Urinary bladder (tissue), 3 donors: ENCODE measurements at regions not wholly inside any gene's neighbourhood (a gene's known extent, or its start where the extent isn't known, plus 50 kb on each side); places are given as distances from the start of the nearest gene placed in this dataset.

Experiments used
- DNase-seq: peaks from one replicate; pipeline ENCODE4 v3.0.0-alpha.2; 2015; ENCODE audit errors: extremely low spot score
- H3K27ac ChIP-seq: one replicate; pipeline ENCODE4 v1.5.1; 2013; ENCODE audit warnings: low read depth, mild to moderate bottlenecking, moderate library complexity
- H3K36me3 ChIP-seq: one replicate; pipeline ENCODE4 v1.6.1; 2013; ENCODE audit warnings: mild to moderate bottlenecking, moderate library complexity; ENCODE audit not compliant: insufficient read depth
- H3K4me1 ChIP-seq: one replicate; pipeline ENCODE4 v1.6.1; 2013; ENCODE audit warnings: mild to moderate bottlenecking, moderate library complexity; ENCODE audit not compliant: insufficient read depth
- H3K4me3 ChIP-seq: one replicate; pipeline ENCODE4 v1.5.1; 2013; ENCODE audit warnings: low read depth, low read length
- WGBS: extraction: QIAGEN DNeasy Blood & Tissue Kit; methylation state at CpG from one replicate; pipeline ENCODE4 v1.1.7; 2013; 5-methylcytosine and 5-hydroxymethylcytosine counted together
- donor health status: healthy with polysubstance abuse.
- donor health status: healthy.

- 37% methylated on average over 5 of the region's 5 CpGs for WGBS
- no peak overlapping the region for H3K4me3 ChIP-seq
These were observed 323.0 kb upstream of the ADGRL2 start for GRCh38 chr1:81477710-81478109.

GRCh38 chr1:81472387-81472786 lies 328.3 kb upstream of the ADGRL2 start:
- Histone ChIP-seq H3K36me3 (no peaks in the 10 kb centered on the region), H3K4me1 (no peaks in the 10 kb centered on the region), H3K4me3 (no peak overlapping the region), H3K27ac (no peak overlapping the region)
- 95% methylated on average over 6 of the region's 6 CpGs for WGBS
- no peak for DNase-seq

More at GRCh38 chr1:81477710-81478109, 323.0 kb upstream of the ADGRL2 start:
- Histone ChIP-seq H3K4me1 (no peaks in the 10 kb centered on the region), H3K27ac (no peak overlapping the region), H3K36me3 (no peaks in the 10 kb centered on the region)
- DNase-seq, result no peak

GRCh38 chr1:81471255-81471654 lies 329.5 kb upstream of the ADGRL2 start:
- Histone ChIP-seq H3K36me3 (no peaks in the 10 kb centered on the region), H3K4me3 (no peak overlapping the region), H3K27ac (no peak overlapping the region), H3K4me1 (no peaks in the 10 kb centered on the region)
- no peak for DNase-seq
- WGBS, result 81% methylated on average over 2 of the region's 2 CpGs

- no peak for DNase-seq
- Histone ChIP-seq H3K4me3 (no peak overlapping the region), H3K4me1 (no peaks in the 10 kb centered on the region), H3K36me3 (no peaks in the 10 kb centered on the region), H3K27ac (no peak overlapping the region)
- WGBS, result 86% methylated on average over 3 of the region's 3 CpGs
These were observed 330.5 kb upstream of the ADGRL2 start for GRCh38 chr1:81470275-81470674.

- H3K4me3 ChIP-seq, result no peak overlapping the region
- no peaks in the 10 kb centered on the region for H3K36me3 ChIP-seq
- H3K27ac ChIP-seq, result no peak overlapping the region
- no peak for DNase-seq
- WGBS, result 93% methylated on average over 4 of the region's 4 CpGs
- H3K4me1 ChIP-seq, result no peaks in the 10 kb centered on the region
These were observed 333.4 kb upstream of the ADGRL2 start for GRCh38 chr1:81467383-81467782.

- WGBS, result 84% methylated on average over 4 of the region's 4 CpGs
These were observed 333.8 kb upstream of the ADGRL2 start for GRCh38 chr1:81466961-81467360.

GRCh38 chr1:81463936-81464837 lies 336.5 kb upstream of the ADGRL2 start:
- DNase-seq, result no peak
- WGBS, result 77% methylated on average over 8 of the region's 8 CpGs
- H3K4me3 ChIP-seq, result no peak overlapping the region
- H3K27ac ChIP-seq, result no peak overlapping the region
- H3K36me3 ChIP-seq, result no peaks in the 10 kb centered on the region
- H3K4me1 ChIP-seq, result no peaks in the 10 kb centered on the region

More at GRCh38 chr1:81466961-81467360, 333.8 kb upstream of the ADGRL2 start:
- no peak overlapping the region for H3K4me3 ChIP-seq
- no peaks in the 10 kb centered on the region for H3K36me3 ChIP-seq
- no peaks in the 10 kb centered on the region for H3K4me1 ChIP-seq
- no peak for DNase-seq
- no peak overlapping the region for H3K27ac ChIP-seq

GRCh38 chr1:81459043-81459442 lies 341.7 kb upstream of the ADGRL2 start:
- Histone ChIP-seq H3K4me1 (no peaks in the 10 kb centered on the region), H3K4me3 (no peak overlapping the region), H3K27ac (no peak overlapping the region), H3K36me3 (no peaks in the 10 kb centered on the region)
- no peak for DNase-seq

GRCh38 chr1:81458186-81458585 lies 342.5 kb upstream of the ADGRL2 start:
- DNase-seq, result no peak
- Histone ChIP-seq H3K36me3 (no peaks in the 10 kb centered on the region), H3K4me1 (no peaks in the 10 kb centered on the region), H3K27ac (no peak overlapping the region), H3K4me3 (no peak overlapping the region)
- 74% methylated on average over 4 of the region's 4 CpGs for WGBS

- H3K36me3 ChIP-seq, result no peaks in the 10 kb centered on the region
- 89% methylated on average over 4 of the region's 4 CpGs for WGBS
- no peaks in the 10 kb centered on the region for H3K4me1 ChIP-seq
- H3K4me3 ChIP-seq, result no peak overlapping the region
- DNase-seq, result no peak
- no peak overlapping the region for H3K27ac ChIP-seq
These were observed 345.3 kb upstream of the ADGRL2 start for GRCh38 chr1:81455481-81455880.

GRCh38 chr1:81453971-81454370 lies 346.8 kb upstream of the ADGRL2 start:
- no peaks in the 10 kb centered on the region for H3K4me1 ChIP-seq
- no peaks in the 10 kb centered on the region for H3K36me3 ChIP-seq
- H3K4me3 ChIP-seq, result no peak overlapping the region
- H3K27ac ChIP-seq, result no peak overlapping the region
- 61% methylated on average over 3 of the region's 3 CpGs for WGBS
- no peak for DNase-seq

- no peak overlapping the region for H3K4me3 ChIP-seq
- H3K36me3 ChIP-seq, result no peaks in the 10 kb centered on the region
- H3K27ac ChIP-seq, result no peak overlapping the region
- 32% methylated on average over 2 of the region's 2 CpGs for WGBS
- no peak for DNase-seq
- H3K4me1 ChIP-seq, result no peaks in the 10 kb centered on the region
These were observed 347.4 kb upstream of the ADGRL2 start for GRCh38 chr1:81453367-81453703.

- no peaks in the 10 kb centered on the region for H3K36me3 ChIP-seq
- 55% methylated on average over 7 of the region's 7 CpGs for WGBS
- H3K4me1 ChIP-seq, result no peaks in the 10 kb centered on the region
- H3K4me3 ChIP-seq, result no peak overlapping the region
- H3K27ac ChIP-seq, result no peak overlapping the region
- DNase-seq, result no peak
These were observed 347.9 kb upstream of the ADGRL2 start for GRCh38 chr1:81452693-81453366.

GRCh38 chr1:81449786-81450185 lies 350.9 kb upstream of the ADGRL2 start:
- no peak overlapping the region for H3K4me3 ChIP-seq
- no peak overlapping the region for H3K27ac ChIP-seq
- H3K4me1 ChIP-seq, result no peaks in the 10 kb centered on the region
- no peaks in the 10 kb centered on the region for H3K36me3 ChIP-seq
- WGBS, result 98% methylated on average over 2 of the region's 2 CpGs
- DNase-seq, result no peak
